ENCODE measurements at regions not wholly inside any gene's neighbourhood (a gene's known extent, or its start where the extent isn't known, plus 50 kb on each side); places are given as distances from the start of the nearest gene placed in this dataset.

- Histone ChIP-seq H3K27ac (ENCODE audit: low read depth in 2 of 2, low read length in 1 of 2) (peak overlapping the region in 1 of 2 experiments; percentile 28; a peak in 1 of 4 replicates), H3K9ac (no peak overlapping the region), H3K4me2 (no peak overlapping the region), H3K9me2 (no peaks in the 10 kb centered on the region), H2AFZ (ENCODE audit: low read depth) (no peak overlapping the region), H3K9me3 (no peaks in the 10 kb centered on the region), H3K27me3 (ENCODE audit: insufficient read depth) (no peaks in the 10 kb centered on the region), H4K20me1 (ENCODE audit: insufficient read depth) (no peaks in the 10 kb centered on the region), H3K4me3 (ENCODE audit: low read depth in 2 of 2, low read length in 1 of 2) (no peak overlapping the region), H3F3A (replicated peaks; ENCODE audit: insufficient read depth) (peaks cover 15% of the 10 kb centered on the region), H3K36me3 (replicated peaks in 1 of 2; ENCODE audit: control insufficient read depth in 1 of 2, insufficient read depth in 2 of 2, low read length in 1 of 2) (no peaks in the 10 kb centered on the region), H3K79me2 (ENCODE audit: insufficient read depth) (no peaks in the 10 kb centered on the region), H3K4me1 (ENCODE audit: control insufficient read depth in 1 of 2, insufficient read depth in 2 of 2, low read depth in 1 of 2, low read length in 1 of 2) (peaks cover 7 to 43% of the 10 kb centered on the region in 2 experiments; a peak in 3 of 4 replicates)
- DNase-seq = peak; percentile 17
- TF ChIP-seq RCOR1 (IDR thresholded peaks at IDR 0.05; ENCODE audit: low read length) (peak; percentile 58; the same call in 1 of the 2 replicates), NRF1 (IDR thresholded peaks at IDR 0.05; ENCODE audit: low read depth, low read length) (no peak), EP300 (IDR thresholded peaks at IDR 0.05; ENCODE audit: borderline replicate concordance in 1 of 2, low read depth in 1 of 2, low read length in 1 of 2) (peak in 1 of 2 experiments; percentile 54; a peak in 1 of 4 replicates)
- CTCF ChIA-PET = interaction anchor here (0.6 to 2.0 kb wide), 3 partner anchors 22 to 169 kb away, joined by 3 to 4 read pairs (median 4); no protein-coding TSS in a partner anchor
- WGBS (ENCODE audit: low lambda C conversion rate) = 81% methylated on average over 2 of the region's 2 CpGs
- POLR2A ChIA-PET = no interaction called here
These were observed 81.7 kb downstream of the HMHB1 start for GRCh38 chr5:143893638-143894037.

- Histone ChIP-seq H3K27ac (ENCODE audit: low read depth in 2 of 2, low read length in 1 of 2) (peak overlapping the region in 1 of 2 experiments; percentile 47; a peak in 2 of 4 replicates), H3K36me3 (replicated peaks in 1 of 2; ENCODE audit: control insufficient read depth in 1 of 2, insufficient read depth in 2 of 2, low read length in 1 of 2) (no peaks in the 10 kb centered on the region), H4K20me1 (ENCODE audit: insufficient read depth) (no peaks in the 10 kb centered on the region), H3K4me1 (ENCODE audit: control insufficient read depth in 1 of 2, insufficient read depth in 2 of 2, low read depth in 1 of 2, low read length in 1 of 2) (peaks cover 7 to 36% of the 10 kb centered on the region in 2 experiments; a peak in 3 of 4 replicates), H3K27me3 (ENCODE audit: insufficient read depth) (no peaks in the 10 kb centered on the region), H3K9me3 (no peaks in the 10 kb centered on the region), H3K9me2 (no peaks in the 10 kb centered on the region), H3K4me2 (0 out of 2 replicates have a peak overlapping the region, but pooled peaks have one; percentile 20), H3F3A (replicated peaks; ENCODE audit: insufficient read depth) (peaks cover 10% of the 10 kb centered on the region), H3K9ac (no peak overlapping the region), H3K4me3 (ENCODE audit: low read depth in 2 of 2, low read length in 1 of 2) (no peak overlapping the region), H2AFZ (ENCODE audit: low read depth) (peak overlapping the region; percentile 61; the same call in 1 of the 2 replicates), H3K79me2 (ENCODE audit: insufficient read depth) (no peaks in the 10 kb centered on the region)
- WGBS (ENCODE audit: low lambda C conversion rate) = 92% methylated on average over 2 of the region's 2 CpGs
- no peak for DNase-seq
- CTCF ChIA-PET = no interaction called here
- no peak for TF ChIP-seq EP300 (IDR thresholded peaks at IDR 0.05; ENCODE audit: borderline replicate concordance in 1 of 2, low read depth in 1 of 2, low read length in 1 of 2)
- no peak for TF ChIP-seq GATA2 (CRISPR knock-in tag; IDR thresholded peaks at IDR 0.05)
- TF ChIP-seq ELF1 (IDR thresholded peaks at IDR 0.05) = no peak
- no peak for TF ChIP-seq MEF2A (IDR thresholded peaks at IDR 0.05; ENCODE audit: borderline replicate concordance, low read depth)
- TF ChIP-seq POLR2AphosphoS5 (IDR thresholded peaks at IDR 0.05; ENCODE audit: low read depth, low read length) = no peak
- TF ChIP-seq SMC3 (IDR thresholded peaks at IDR 0.05; ENCODE audit: low read depth, low read length) = no peak
- TF ChIP-seq YY1 (IDR thresholded peaks at IDR 0.05; ENCODE audit: low read depth) = no peak
- TF ChIP-seq TCF12 (IDR thresholded peaks at IDR 0.05) = no peak
- TF ChIP-seq, protein P1, sequence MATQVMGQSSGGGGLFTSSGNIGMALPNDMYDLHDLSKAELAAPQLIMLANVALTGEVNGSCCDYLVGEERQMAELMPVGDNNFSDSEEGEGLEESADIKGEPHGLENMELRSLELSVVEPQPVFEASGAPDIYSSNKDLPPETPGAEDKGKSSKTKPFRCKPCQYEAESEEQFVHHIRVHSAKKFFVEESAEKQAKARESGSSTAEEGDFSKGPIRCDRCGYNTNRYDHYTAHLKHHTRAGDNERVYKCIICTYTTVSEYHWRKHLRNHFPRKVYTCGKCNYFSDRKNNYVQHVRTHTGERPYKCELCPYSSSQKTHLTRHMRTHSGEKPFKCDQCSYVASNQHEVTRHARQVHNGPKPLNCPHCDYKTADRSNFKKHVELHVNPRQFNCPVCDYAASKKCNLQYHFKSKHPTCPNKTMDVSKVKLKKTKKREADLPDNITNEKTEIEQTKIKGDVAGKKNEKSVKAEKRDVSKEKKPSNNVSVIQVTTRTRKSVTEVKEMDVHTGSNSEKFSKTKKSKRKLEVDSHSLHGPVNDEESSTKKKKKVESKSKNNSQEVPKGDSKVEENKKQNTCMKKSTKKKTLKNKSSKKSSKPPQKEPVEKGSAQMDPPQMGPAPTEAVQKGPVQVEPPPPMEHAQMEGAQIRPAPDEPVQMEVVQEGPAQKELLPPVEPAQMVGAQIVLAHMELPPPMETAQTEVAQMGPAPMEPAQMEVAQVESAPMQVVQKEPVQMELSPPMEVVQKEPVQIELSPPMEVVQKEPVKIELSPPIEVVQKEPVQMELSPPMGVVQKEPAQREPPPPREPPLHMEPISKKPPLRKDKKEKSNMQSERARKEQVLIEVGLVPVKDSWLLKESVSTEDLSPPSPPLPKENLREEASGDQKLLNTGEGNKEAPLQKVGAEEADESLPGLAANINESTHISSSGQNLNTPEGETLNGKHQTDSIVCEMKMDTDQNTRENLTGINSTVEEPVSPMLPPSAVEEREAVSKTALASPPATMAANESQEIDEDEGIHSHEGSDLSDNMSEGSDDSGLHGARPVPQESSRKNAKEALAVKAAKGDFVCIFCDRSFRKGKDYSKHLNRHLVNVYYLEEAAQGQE (IDR thresholded peaks at IDR 0.05; ENCODE audit: low read depth, low read length) = no peak
- no peak for TF ChIP-seq NRF1 (IDR thresholded peaks at IDR 0.05; ENCODE audit: low read depth, low read length)
- no peak for TF ChIP-seq FOXM1 (IDR thresholded peaks at IDR 0.05; ENCODE audit: low read depth)
- POLR2A ChIA-PET = no interaction called here
These were observed 84.6 kb downstream of the HMHB1 start for GRCh38 chr5:143896516-143896915.
